NCI-H226 (cell line): ENCODE measurements at regions not wholly inside any gene's neighbourhood (a gene's known extent, or its start where the extent isn't known, plus 50 kb on each side); places are given as distances from the start of the nearest gene placed in this dataset.
"Not testable (repeated sequence)": the region's sequence is repeated elsewhere in the genome, so short reads cannot be mapped to it uniquely, and the experiment has no call there.

ENCODE experiments used
- DNase-seq: peaks from one replicate; pipeline ENCODE4 v3.0.0-alpha.2; 2015

DNA sequence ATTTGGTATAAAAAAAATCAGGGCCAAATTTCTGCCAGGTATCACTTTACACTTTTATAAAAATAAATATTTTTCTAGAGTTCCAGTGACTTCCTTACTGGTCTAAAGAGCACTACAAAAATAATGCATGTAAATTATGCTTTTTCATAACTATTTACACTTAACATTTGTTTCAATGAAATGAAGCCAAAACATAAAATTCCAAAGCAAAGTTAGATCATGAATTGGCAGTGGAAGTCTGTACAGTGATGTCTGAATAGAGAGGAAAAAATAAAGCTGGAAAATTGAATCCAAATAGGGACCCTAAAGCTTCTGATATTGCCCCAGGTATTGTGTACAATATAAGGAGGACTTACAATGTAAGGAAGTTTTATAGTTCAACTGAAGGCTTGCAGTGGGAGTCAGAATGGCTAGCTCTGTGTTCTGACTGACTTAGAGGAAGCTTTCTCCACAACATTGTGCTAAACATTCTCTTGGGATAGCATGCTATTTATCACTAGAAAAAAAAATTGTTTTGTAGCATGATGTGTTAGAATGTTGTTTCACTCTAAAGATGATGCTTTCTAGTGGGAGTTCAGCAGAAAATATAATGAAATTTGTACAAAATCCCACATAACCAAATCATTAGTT, 288.2 kb upstream of the UGT8 start:
- no peak for DNase-seq

DNA sequence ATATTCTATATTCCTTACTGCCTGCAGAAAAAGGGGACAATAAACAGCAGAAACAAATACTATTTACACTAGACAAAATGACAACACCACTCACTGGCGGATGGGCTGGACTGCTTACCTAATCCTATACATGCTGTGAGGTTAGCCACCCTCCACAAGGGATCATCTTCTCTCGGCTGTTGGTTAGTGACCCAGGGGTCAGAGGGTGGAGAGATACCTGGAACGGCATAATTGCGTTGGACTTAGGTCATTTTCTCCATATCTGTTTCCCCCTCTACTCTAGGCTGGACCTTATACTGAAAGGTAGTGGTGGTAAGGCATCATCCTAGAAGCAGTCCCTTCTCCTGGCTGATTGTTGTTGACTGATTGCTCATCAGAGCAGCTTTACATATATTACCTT, 286.8 kb upstream of the UGT8 start:
- DNase-seq = no peak

GRCh38 chr4:114312338-114312737, 286.3 kb upstream of the UGT8 start:
- DNase-seq = no peak

GRCh38 chr4:114316789-114317188, 281.8 kb upstream of the UGT8 start:
- DNase-seq = no peak

- DNase-seq = no peak
Observed at GRCh38 chr4:114317564-114317963, 281.0 kb upstream of the UGT8 start.

- DNase-seq = no peak
Observed at GRCh38 chr4:114318309-114318708, 280.3 kb upstream of the UGT8 start.

DNA sequence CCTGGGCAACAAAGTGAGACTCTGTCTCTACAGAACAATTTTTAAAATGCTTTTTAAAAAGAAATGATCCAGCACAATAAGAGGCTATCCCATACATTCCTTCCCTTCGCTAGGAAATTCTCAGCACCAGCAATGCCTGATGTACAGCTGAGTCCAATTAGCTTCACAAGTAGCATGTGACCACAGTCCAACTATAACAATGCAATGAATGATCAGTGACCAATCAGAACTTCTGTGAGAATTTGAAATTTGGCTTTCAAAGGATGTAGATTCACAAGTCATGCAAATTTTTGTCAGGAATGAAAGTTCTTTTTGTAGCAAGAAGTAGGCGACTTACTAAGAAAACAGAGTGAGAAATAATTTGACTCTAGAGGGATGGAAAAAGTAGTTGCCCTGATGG, 278.5 kb upstream of the UGT8 start:
- DNase-seq = no peak

DNA sequence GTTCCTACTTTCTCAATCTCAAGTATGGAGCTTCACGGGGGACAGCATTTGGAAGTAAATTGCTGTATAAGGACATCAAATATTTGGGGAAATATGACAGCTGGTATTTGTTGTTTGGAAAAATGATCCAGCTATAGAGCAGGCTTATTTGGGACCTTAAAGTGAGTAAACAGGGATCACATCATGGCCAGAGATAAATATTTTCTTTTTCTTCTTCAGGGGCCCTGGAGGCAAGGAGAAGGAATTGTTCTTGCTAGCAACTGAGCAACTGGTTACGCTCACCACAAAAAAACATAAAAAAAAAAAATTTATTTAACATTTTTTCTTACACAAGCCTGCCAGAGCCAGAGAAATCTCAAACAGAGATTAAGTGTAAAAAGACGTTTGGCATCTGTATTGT, 277.2 kb upstream of the UGT8 start:
- DNase-seq = no peak

DNA sequence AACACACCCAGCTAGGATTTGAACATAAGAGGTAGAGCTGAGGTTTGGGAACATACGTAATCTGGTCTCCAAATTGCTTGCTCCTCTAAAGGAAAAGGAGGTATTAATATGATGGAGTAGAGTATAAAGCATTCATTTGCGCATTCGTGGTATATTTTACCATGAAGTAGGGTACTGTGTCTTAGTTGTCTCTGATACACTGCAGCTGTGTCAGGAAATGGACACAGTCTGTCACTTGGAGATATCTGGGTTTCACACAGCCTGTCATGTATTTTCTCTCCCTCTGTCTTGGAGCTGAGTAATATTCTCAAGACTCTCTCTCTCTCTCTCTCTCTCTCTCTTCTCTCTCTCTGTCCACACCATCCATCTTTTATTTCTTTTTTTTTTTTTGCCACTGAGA, 274.8 kb upstream of the UGT8 start:
- DNase-seq = no peak

- no peak for DNase-seq
Observed at GRCh38 chr4:114326358-114326757, 272.2 kb upstream of the UGT8 start.

- no peak for DNase-seq
Observed at GRCh38 chr4:114332119-114332518, 266.5 kb upstream of the UGT8 start.

GRCh38 chr4:114334363-114334762, 264.2 kb upstream of the UGT8 start:
- not testable (repeated sequence) for DNase-seq

GRCh38 chr4:114334884-114335330, 263.7 kb upstream of the UGT8 start:
- no peak for DNase-seq

- DNase-seq = no peak
Observed at GRCh38 chr4:114335339-114335738, 263.3 kb upstream of the UGT8 start.

DNA sequence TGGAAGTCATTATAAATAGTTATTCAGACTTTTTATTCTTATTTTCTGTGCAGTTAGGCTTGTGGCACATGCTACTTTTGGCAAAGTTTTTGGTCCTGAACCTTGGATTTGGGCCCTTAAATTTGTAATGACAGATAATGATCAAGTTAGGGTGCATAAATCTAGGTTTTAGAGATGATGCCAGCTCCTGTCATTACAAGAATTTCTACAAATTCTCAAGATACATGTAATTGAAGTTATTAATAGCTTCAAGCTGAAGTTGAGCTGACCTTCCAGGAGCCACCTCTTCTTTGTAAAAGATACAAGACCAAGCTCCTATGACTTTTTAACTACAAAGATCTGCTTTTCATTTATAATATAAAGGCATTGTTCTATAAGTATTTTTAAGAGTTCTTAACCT, 255.6 kb upstream of the UGT8 start:
- no peak for DNase-seq

DNA sequence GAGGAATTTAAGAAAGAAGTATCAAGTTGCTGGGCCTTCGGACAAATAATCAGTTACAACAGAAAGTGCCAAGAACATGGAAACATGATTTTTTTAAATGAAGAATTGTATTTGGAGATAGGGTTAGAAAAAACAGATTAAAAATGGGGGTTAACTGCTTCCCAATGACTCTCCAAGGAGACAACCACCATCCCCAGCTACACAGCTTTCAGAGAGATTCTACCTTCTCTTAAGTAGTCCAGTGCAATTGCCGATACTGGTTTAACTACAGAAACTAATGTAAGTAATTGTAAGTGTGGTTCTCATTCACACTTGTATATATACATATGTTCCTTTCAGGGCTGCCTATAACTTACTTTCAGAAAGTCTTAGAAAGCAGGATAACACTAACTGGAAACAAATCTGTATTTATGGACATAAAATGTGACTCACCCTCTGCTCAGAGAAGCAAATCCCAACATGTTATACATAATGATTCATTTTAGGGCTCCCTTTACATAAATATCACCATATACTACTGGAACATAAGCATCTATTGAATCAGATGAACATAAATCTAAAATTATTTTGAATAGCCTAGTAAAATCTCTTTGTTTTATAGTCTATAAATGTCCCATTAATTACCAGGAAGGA, 248.9 kb upstream of the UGT8 start:
- no peak for DNase-seq

GRCh38 chr4:114358901-114359300, 239.7 kb upstream of the UGT8 start:
- no peak for DNase-seq

- no peak for DNase-seq
Observed at GRCh38 chr4:114361249-114361648, 237.4 kb upstream of the UGT8 start.

- DNase-seq = peak; percentile 81
Observed at GRCh38 chr4:114364857-114365256, 233.8 kb upstream of the UGT8 start.

- no peak for DNase-seq
Observed at GRCh38 chr4:114365591-114365990, 233.0 kb upstream of the UGT8 start.

- DNase-seq = no peak
Observed at GRCh38 chr4:114366368-114366767, 232.2 kb upstream of the UGT8 start.

DNA sequence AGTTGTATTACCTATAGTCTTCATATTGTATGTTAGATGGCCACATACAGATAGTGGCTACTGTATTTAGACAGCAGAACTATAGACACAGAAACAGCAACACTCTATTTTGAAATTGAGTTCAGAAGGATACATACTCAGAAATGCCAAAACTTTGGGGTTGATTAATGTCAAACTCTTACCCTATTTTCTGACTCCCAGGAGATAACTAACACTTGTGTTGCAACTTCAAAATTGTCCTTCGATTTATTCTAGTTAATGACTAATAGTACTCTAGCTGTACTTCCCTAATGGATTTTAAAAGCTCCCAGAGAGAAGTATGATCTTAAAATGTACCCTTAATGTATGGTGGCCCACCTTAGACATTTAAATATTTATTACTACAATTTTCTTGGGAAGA, 229.9 kb upstream of the UGT8 start:
- peak; percentile 8 for DNase-seq

DNA sequence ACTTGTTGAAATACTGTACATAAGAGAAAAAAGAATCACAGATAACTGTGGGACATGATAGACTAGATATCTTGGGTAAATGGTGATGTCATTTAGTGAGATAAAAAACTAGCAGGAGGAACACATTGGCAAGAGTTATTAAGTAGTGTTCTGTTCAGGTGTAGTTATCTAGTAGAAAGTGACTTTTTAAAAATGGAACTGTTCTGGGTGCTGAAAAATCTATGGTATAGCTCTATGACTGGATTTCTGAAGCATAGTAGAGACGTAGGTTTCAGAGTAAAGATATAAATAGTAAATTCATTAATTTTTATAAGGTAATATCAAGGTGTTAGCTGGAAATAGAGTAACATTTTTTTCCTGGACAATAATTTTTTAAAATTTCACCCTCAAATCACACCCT, 225.1 kb upstream of the UGT8 start:
- DNase-seq = no peak

DNA sequence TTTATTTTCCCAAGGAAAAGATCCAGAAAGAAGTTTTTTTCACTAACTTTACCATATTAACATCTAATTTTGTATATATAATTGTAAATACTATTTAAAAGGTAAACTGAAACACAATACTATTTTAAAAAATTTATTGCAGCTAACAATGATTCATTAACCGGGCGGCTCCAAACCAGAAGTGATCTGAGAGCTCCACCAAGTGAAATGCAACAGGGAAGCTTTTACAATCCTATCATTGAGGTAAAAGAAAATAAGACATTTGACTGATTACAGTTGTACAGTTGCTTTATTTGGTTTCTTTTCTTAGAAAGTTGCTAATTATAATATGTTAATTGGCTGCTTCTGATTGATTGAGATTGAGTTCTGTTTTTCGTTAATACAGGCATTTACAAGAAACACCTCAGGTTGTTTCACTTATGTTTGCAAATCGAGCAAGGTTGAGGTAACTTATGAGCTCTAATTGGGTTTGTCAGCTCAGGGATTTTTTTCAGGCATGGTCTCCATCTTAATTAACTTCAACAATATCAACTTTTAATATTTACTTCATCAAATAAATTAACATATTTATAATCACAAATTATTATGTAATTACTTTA, 220.2 kb upstream of the UGT8 start:
- DNase-seq = peak; percentile 16

DNA sequence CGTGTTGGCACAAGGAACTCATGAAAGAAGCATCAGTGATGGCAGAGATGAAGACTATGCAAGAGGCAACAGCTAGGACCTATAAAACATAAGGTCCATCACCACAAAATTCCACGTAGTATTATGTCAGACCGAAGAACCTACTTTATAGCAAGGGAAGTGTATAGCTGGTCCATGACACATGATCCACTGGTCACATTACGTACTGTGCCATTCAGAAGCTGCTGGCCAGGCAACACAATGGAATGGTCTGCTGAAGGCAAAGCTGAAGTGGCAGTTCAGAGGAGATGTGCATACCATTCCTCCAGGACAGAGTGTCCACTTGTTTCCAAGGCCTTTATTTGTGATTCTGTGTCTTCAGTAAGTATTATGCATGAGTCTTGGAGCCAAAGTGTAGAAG, 215.5 kb upstream of the UGT8 start:
- DNase-seq = no peak
